ENCODE measurements at regions not wholly inside any gene's neighbourhood (a gene's known extent, or its start where the extent isn't known, plus 50 kb on each side); places are given as distances from the start of the nearest gene placed in this dataset.

GRCh38 chr11:37484298-37484697 is 886.3 kb upstream of the RAG2 start:
- H2AK5ac ChIP-seq (ENCODE audit: insufficient read length, low read length) = no peak overlapping the region
- no peaks in the 10 kb centered on the region for H3K27me3 Mint-ChIP-seq (ENCODE audit: low read depth)
- H3K4me2 ChIP-seq (ENCODE audit: insufficient read depth, insufficient read length, low read length) = no peak overlapping the region
- H3K27me3 ChIP-seq (ENCODE audit: insufficient read depth, low read length) = no peaks in the 10 kb centered on the region
- no peak for DNase-seq
- H2BK15ac ChIP-seq (ENCODE audit: low read depth, low read length) = no peak overlapping the region
- H3K4ac ChIP-seq (ENCODE audit: low read depth, low read length) = no peak overlapping the region
- no peak overlapping the region for H4K91ac ChIP-seq (ENCODE audit: insufficient read length, low read depth, low read length)
- H3K4me1 ChIP-seq (ENCODE audit: insufficient read depth, low read length) = no peaks in the 10 kb centered on the region
- H3K9me3 ChIP-seq (ENCODE audit: control insufficient read depth, low read depth, low read length) = no peaks in the 10 kb centered on the region
- no peak overlapping the region for H4K8ac ChIP-seq (replicated peaks; ENCODE audit: insufficient read length, low read depth, low read length)
- no peak overlapping the region for H4K5ac ChIP-seq (ENCODE audit: insufficient read length, low read depth, low read length)
- no peaks in the 10 kb centered on the region for H4K20me1 ChIP-seq (ENCODE audit: control insufficient read depth, insufficient read depth, insufficient read length)
- no peak overlapping the region for H3K23ac ChIP-seq (ENCODE audit: insufficient read length, low read depth, low read length)
- H2BK12ac ChIP-seq (ENCODE audit: insufficient read length, low read depth, low read length) = no peak overlapping the region
- H3K79me1 ChIP-seq (ENCODE audit: insufficient read depth, low read depth, low read length, poor library complexity, severe bottlenecking) = no peaks in the 10 kb centered on the region
- H3K27ac ChIP-seq (ENCODE audit: insufficient read length, low read depth, low read length) = no peak overlapping the region
- H3K56ac ChIP-seq (ENCODE audit: insufficient read length, low read depth, low read length) = no peak overlapping the region
- no peak overlapping the region for H3K27ac Mint-ChIP-seq
- no peaks in the 10 kb centered on the region for H3K4me1 Mint-ChIP-seq
- H3K18ac ChIP-seq (ENCODE audit: insufficient read length, low read depth, low read length) = no peak overlapping the region
- no peaks in the 10 kb centered on the region for H3K79me2 ChIP-seq (ENCODE audit: insufficient read depth, low read length)
- no peak overlapping the region for H3K14ac ChIP-seq (ENCODE audit: insufficient read depth, low read length)
- H3K4me3 Mint-ChIP-seq = no peak overlapping the region
- no peak overlapping the region for H2AFZ ChIP-seq (ENCODE audit: low read length)
- H2BK5ac ChIP-seq (ENCODE audit: insufficient read length, low read length) = no peak overlapping the region
- no peak overlapping the region for H2BK120ac ChIP-seq (ENCODE audit: low read depth, low read length, poor library complexity, severe bottlenecking)
- no peaks in the 10 kb centered on the region for H3K36me3 Mint-ChIP-seq (ENCODE audit: insufficient read depth in 1 of 3, low read depth in 3 of 3)
- no peak for TF ChIP-seq CTCF (conservative IDR thresholded peaks at IDR 0.05)
- no peaks in the 10 kb centered on the region for H3K23me2 ChIP-seq (ENCODE audit: insufficient read length, low read depth, low read length, poor library complexity, severe bottlenecking)
- no peak overlapping the region for H3T11ph ChIP-seq (ENCODE audit: low read length)
- no peak overlapping the region for H3K9ac ChIP-seq (ENCODE audit: extremely low read depth, insufficient read length, low read length)
- H2BK20ac ChIP-seq (ENCODE audit: low read depth, low read length, poor library complexity, severe bottlenecking) = no peak overlapping the region
- no peaks in the 10 kb centered on the region for H3K9me3 Mint-ChIP-seq
